WTC11 (cell line): ENCODE measurements at regions not wholly inside any gene's neighbourhood (a gene's known extent, or its start where the extent isn't known, plus 50 kb on each side); places are given as distances from the start of the nearest gene placed in this dataset.
A peak's percentile ranks its signal among the peaks of the same experiment; 100 is the strongest.

Experiments
- ATAC-seq: fragments of 200-7000 bp; cut with Tn5 transposase; 2 replicates; pipeline ENCODE4 v1.10.0; 2021; ENCODE audit warnings: mild to moderate bottlenecking, moderate library complexity
- CTCF ChIA-PET: fragments of 300-600 bp; sonication (Branson Sonifier 250); formaldehyde crosslinking; loops from one replicate; lab custom pipeline; 2021; ENCODE audit warnings: antibody characterized with exemption; lab: Charles Lee
- POLR2A ChIA-PET: fragments of 350-600 bp; sonication (Branson Sonifier 250); formaldehyde crosslinking; loops from one replicate; lab custom pipeline; 2021; ENCODE audit warnings: antibody characterized with exemption; lab: Charles Lee
- DNase-seq: peaks from one replicate; pipeline ENCODE4 v3.0.0; 2021; ENCODE audit warnings: low spot score
- H3K27ac Mint-ChIP-seq: 2 replicates; pipeline ENCODE4 v1.8.0; 2021; ENCODE audit warnings: mixed read lengths
- H3K27me3 Mint-ChIP-seq: 2 replicates; pipeline ENCODE4 v1.8.0; 2021; ENCODE audit warnings: low read depth, mild to moderate bottlenecking, moderate library complexity, mixed read lengths
- H3K36me3 Mint-ChIP-seq: 2 replicates; pipeline ENCODE4 v1.8.0; 2021; ENCODE audit warnings: mixed read lengths
- H3K4me1 Mint-ChIP-seq: 2 replicates; pipeline ENCODE4 v1.8.0; 2022; ENCODE audit warnings: mixed read lengths
- H3K4me3 Mint-ChIP-seq: 2 replicates; pipeline ENCODE4 v1.8.0; 2021; ENCODE audit warnings: mild to moderate bottlenecking, moderate library complexity, mixed read lengths
- H3K9me3 Mint-ChIP-seq: 2 replicates; pipeline ENCODE4 v1.8.0; 2021; ENCODE audit warnings: mixed read lengths
- ARID4B ChIP-seq: sonication (generic); formaldehyde crosslinking; IDR thresholded peaks from 2 replicates; pipeline ENCODE4 v1.8.0; 2023; ENCODE audit warnings: missing genetic modification reagents, mild to moderate bottlenecking, borderline replicate concordance
- CTCF ChIP-seq: fragments of 200-600 bp; IDR thresholded peaks from 2 replicates; pipeline ENCODE4 v1.8.0; 2022; ENCODE audit warnings: antibody characterized with exemption
- EMX1 ChIP-seq: fragments of 250-450 bp; sonication (Bioruptor Pico); IDR thresholded peaks from 2 replicates; pipeline ENCODE4 v1.8.0; 2021; ENCODE audit warnings: mild to moderate bottlenecking
- HMGA2 ChIP-seq: fragments of 250-450 bp; sonication (Bioruptor Pico); IDR thresholded peaks from 2 replicates; pipeline ENCODE4 v1.4.0; 2021; ENCODE audit warnings: mild to moderate bottlenecking, moderate library complexity
- JAZF1 ChIP-seq: fragments of 250-450 bp; sonication (Bioruptor Pico); IDR thresholded peaks from 2 replicates; pipeline ENCODE4 v1.9.0; 2021; ENCODE audit warnings: moderate library complexity, mild to moderate bottlenecking, inconsistent platforms
- JUN ChIP-seq: sonication (generic); formaldehyde crosslinking; IDR thresholded peaks from 2 replicates; pipeline ENCODE4 v1.8.0; 2023; ENCODE audit warnings: mild to moderate bottlenecking, missing genetic modification reagents
- MLX ChIP-seq: sonication (generic); formaldehyde crosslinking; IDR thresholded peaks from 2 replicates; pipeline ENCODE4 v1.8.1; 2023; ENCODE audit warnings: mild to moderate bottlenecking, missing genetic modification reagents, moderate library complexity
- MXD4 ChIP-seq: fragments of 250-450 bp; sonication (Bioruptor Pico); IDR thresholded peaks from 2 replicates; pipeline ENCODE4 v1.8.0; 2021; ENCODE audit warnings: mild to moderate bottlenecking, moderate library complexity, borderline replicate concordance
- MYBL2 ChIP-seq: sonication (generic); formaldehyde crosslinking; IDR thresholded peaks from 2 replicates; pipeline ENCODE4 v1.8.1; 2023; ENCODE audit warnings: mild to moderate bottlenecking, moderate library complexity, missing genetic modification reagents
- NR2C2 ChIP-seq: sonication (generic); formaldehyde crosslinking; IDR thresholded peaks from 2 replicates; pipeline ENCODE4 v1.8.0; 2022; ENCODE audit warnings: mild to moderate bottlenecking, missing genetic modification reagents
- NR3C1 ChIP-seq: sonication (generic); formaldehyde crosslinking; conservative IDR thresholded peaks from 2 replicates; pipeline ENCODE4 v1.8.1; 2023; ENCODE audit warnings: low read depth, mild to moderate bottlenecking, missing genetic modification reagents
- TP53 ChIP-seq: sonication (generic); formaldehyde crosslinking; IDR thresholded peaks from 2 replicates; pipeline ENCODE4 v1.8.1; 2023; ENCODE audit warnings: mild to moderate bottlenecking, missing genetic modification reagents
- USF2 ChIP-seq: sonication (generic); formaldehyde crosslinking; IDR thresholded peaks from 2 replicates; pipeline ENCODE4 v1.8.1; 2023; ENCODE audit warnings: mild to moderate bottlenecking, missing genetic modification reagents, moderate library complexity
- ZNF121 ChIP-seq: sonication (generic); formaldehyde crosslinking; IDR thresholded peaks from 2 replicates; pipeline ENCODE4 v1.8.0; 2023; ENCODE audit warnings: missing genetic modification reagents
- ZNF423 ChIP-seq: fragments of 250-450 bp; sonication (Bioruptor Pico); IDR thresholded peaks from 2 replicates; pipeline ENCODE4 v2.1.2; 2022; ENCODE audit warnings: mild to moderate bottlenecking, moderate library complexity
- TF ChIP-seq, protein P1 (sequence below): sonication (generic); formaldehyde crosslinking; IDR thresholded peaks from 2 replicates; pipeline ENCODE4 v1.8.1; 2022; ENCODE audit warnings: low read depth, mild to moderate bottlenecking, moderate library complexity, missing genetic modification reagents, borderline replicate concordance
- TF ChIP-seq, protein P2 (sequence below): fragments of 250-450 bp; sonication (Bioruptor Pico); IDR thresholded peaks from 2 replicates; pipeline ENCODE4 v1.8.0; 2021; ENCODE audit warnings: mild to moderate bottlenecking

- DNase-seq = no peak
- Mint-ChIP-seq H3K27me3 (no peaks in the 10 kb centered on the region; the same call in 1 of the 2 replicates), H3K9me3 (no peaks in the 10 kb centered on the region), H3K4me3 (no peak overlapping the region), H3K4me1 (peaks cover 5% of the 10 kb centered on the region; the same call in 1 of the 2 replicates), H3K36me3 (no peaks in the 10 kb centered on the region), H3K27ac (no peak overlapping the region)
- TF ChIP-seq USF2 (CRISPR knock-in tag) (no peak), NR2C2 (no peak), CTCF (peak; percentile 27), NR3C1 (no peak), MXD4 (CRISPR knock-in tag) (no peak)
- TF ChIP-seq, protein P1, sequence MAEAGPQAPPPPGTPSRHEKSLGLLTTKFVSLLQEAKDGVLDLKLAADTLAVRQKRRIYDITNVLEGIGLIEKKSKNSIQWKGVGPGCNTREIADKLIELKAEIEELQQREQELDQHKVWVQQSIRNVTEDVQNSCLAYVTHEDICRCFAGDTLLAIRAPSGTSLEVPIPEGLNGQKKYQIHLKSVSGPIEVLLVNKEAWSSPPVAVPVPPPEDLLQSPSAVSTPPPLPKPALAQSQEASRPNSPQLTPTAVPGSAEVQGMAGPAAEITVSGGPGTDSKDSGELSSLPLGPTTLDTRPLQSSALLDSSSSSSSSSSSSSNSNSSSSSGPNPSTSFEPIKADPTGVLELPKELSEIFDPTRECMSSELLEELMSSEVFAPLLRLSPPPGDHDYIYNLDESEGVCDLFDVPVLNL (CRISPR knock-in tag) = no peak
- CTCF ChIA-PET = interaction anchor here (0.6 to 1.7 kb wide), 4 partner anchors 101 to 598 kb away, joined by 3 to 4 read pairs (median 3); no protein-coding TSS in a partner anchor
- POLR2A ChIA-PET = no interaction called here
- peak; percentile 92 for ATAC-seq
These were observed 162.4 kb upstream of the CFAP20DC start for GRCh38 chr3:59212128-59212779.

GRCh38 chr3:59210260-59210659 is 160.4 kb upstream of the CFAP20DC start:
- POLR2A ChIA-PET = no interaction called here
- H3K27ac Mint-ChIP-seq = no peak overlapping the region
- no peak for ATAC-seq
- H3K4me3 Mint-ChIP-seq = no peak overlapping the region
- CTCF ChIA-PET = no interaction called here
- H3K9me3 Mint-ChIP-seq = no peaks in the 10 kb centered on the region
- H3K27me3 Mint-ChIP-seq = no peaks in the 10 kb centered on the region; the same call in 1 of the 2 replicates
- DNase-seq = no peak
- TF ChIP-seq HMGA2 (no peak), EMX1 (CRISPR knock-in tag) (no peak), JAZF1 (CRISPR knock-in tag) (no peak)
- H3K36me3 Mint-ChIP-seq = no peaks in the 10 kb centered on the region
- peaks cover 5% of the 10 kb centered on the region; the same call in 1 of the 2 replicates for H3K4me1 Mint-ChIP-seq

GRCh38 chr3:59192473-59192872 is 142.6 kb upstream of the CFAP20DC start:
- peaks cover 11% of the 10 kb centered on the region for H3K4me1 Mint-ChIP-seq
- no peak overlapping the region for H3K4me3 Mint-ChIP-seq
- ChIA-PET POLR2A (no interaction called here), CTCF (no interaction called here)
- ATAC-seq = no peak
- H3K36me3 Mint-ChIP-seq = no peaks in the 10 kb centered on the region
- no peak for DNase-seq
- H3K27me3 Mint-ChIP-seq = no peaks in the 10 kb centered on the region
- 0 out of 2 replicates have a peak, but pooled peaks cover 4% of the 10 kb centered on the region for H3K9me3 Mint-ChIP-seq
- TF ChIP-seq, protein P2, sequence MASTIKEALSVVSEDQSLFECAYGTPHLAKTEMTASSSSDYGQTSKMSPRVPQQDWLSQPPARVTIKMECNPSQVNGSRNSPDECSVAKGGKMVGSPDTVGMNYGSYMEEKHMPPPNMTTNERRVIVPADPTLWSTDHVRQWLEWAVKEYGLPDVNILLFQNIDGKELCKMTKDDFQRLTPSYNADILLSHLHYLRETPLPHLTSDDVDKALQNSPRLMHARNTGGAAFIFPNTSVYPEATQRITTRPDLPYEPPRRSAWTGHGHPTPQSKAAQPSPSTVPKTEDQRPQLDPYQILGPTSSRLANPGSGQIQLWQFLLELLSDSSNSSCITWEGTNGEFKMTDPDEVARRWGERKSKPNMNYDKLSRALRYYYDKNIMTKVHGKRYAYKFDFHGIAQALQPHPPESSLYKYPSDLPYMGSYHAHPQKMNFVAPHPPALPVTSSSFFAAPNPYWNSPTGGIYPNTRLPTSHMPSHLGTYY (CRISPR knock-in tag) = no peak
- TF ChIP-seq JUN (CRISPR knock-in tag) (no peak), TP53 (CRISPR knock-in tag) (no peak), MLX (CRISPR knock-in tag) (no peak), NR2C2 (no peak), ZNF423 (CRISPR knock-in tag) (no peak), USF2 (CRISPR knock-in tag) (no peak), ARID4B (no peak), ZNF121 (CRISPR knock-in tag) (no peak), MYBL2 (CRISPR knock-in tag) (no peak)
- no peak overlapping the region for H3K27ac Mint-ChIP-seq
